HEK293 (cell line): ENCODE measurements at regions not wholly inside any gene's neighbourhood (a gene's known extent, or its start where the extent isn't known, plus 50 kb on each side); places are given as distances from the start of the nearest gene placed in this dataset.

ENCODE experiments used
- YY1 ChIP-seq: fragments of 450-650 bp; formaldehyde crosslinking; IDR thresholded peaks from 2 replicates; pipeline ENCODE4 v1.5.1; 2018; ENCODE audit warnings: missing biosample characterization, missing genetic modification characterization
- ZBTB21 ChIP-seq: fragments of 450-650 bp; formaldehyde crosslinking; IDR thresholded peaks from 2 replicates; pipeline ENCODE4 v1.5.1; 2017; ENCODE audit warnings: missing biosample characterization, missing genetic modification characterization
- ZNF791 ChIP-seq: fragments of 450-650 bp; formaldehyde crosslinking; IDR thresholded peaks from 2 replicates; pipeline ENCODE4 v1.5.1; 2016; ENCODE audit warnings: missing biosample characterization, missing genetic modification characterization
- TF ChIP-seq, protein P1 (sequence below): fragments of 450-650 bp; formaldehyde crosslinking; IDR thresholded peaks from 2 replicates; pipeline ENCODE4 v1.5.1; 2016; ENCODE audit warnings: missing biosample characterization, missing genetic modification characterization

DNA sequence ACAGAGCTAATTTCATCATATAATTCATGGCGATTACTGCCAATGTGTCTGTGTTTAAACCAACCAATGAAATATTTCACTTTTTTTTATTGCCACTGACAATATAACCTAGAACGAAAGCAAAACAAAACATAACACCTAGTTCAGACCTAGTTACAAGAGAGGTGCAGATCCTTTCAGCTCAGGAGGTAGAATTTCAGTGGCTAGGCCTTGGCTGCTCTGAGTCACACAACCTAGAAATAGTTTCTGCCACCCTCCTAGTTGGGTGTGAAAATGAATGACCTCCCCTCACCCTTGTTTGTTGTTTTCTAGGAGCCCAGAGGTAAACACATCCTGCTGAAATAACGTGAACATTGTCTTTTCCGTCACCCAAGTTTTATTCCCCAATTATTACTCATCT lies 356.3 kb downstream of the HTR1B start:
- TF ChIP-seq YY1 (tag by site-specific recombination) (no peak), ZBTB21 (tag by site-specific recombination) (no peak), ZNF791 (no peak)
- TF ChIP-seq, protein P1, sequence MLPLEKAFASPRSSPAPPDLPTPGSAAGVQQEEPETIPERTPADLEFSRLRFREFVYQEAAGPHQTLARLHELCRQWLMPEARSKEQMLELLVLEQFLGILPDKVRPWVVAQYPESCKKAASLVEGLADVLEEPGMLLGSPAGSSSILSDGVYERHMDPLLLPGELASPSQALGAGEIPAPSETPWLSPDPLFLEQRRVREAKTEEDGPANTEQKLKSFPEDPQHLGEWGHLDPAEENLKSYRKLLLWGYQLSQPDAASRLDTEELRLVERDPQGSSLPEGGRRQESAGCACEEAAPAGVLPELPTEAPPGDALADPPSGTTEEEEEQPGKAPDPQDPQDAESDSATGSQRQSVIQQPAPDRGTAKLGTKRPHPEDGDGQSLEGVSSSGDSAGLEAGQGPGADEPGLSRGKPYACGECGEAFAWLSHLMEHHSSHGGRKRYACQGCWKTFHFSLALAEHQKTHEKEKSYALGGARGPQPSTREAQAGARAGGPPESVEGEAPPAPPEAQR (tag by site-specific recombination) = no peak
